ENCODE measurements at regions not wholly inside any gene's neighbourhood (a gene's known extent, or its start where the extent isn't known, plus 50 kb on each side); places are given as distances from the start of the nearest gene placed in this dataset.

- no peak for DNase-seq (ENCODE audit: low read depth)
- no peak overlapping the region for H3K4me3 ChIP-seq (ENCODE audit: low read depth, low read length)
- no peak for TF ChIP-seq CTCF (IDR thresholded peaks at IDR 0.05; ENCODE audit: insufficient read depth, low read length)
Observed at GRCh38 chr18:34050661-34051060, 174.1 kb downstream of the NOL4 start.

- TF ChIP-seq CTCF (IDR thresholded peaks at IDR 0.05; ENCODE audit: insufficient read depth, low read length), result no peak
- no peak overlapping the region for H3K4me3 ChIP-seq (ENCODE audit: low read depth, low read length)
- DNase-seq (ENCODE audit: low read depth), result no peak
Observed at GRCh38 chr18:34049511-34049910, 175.2 kb downstream of the NOL4 start.

- no peak overlapping the region for H3K4me3 ChIP-seq (ENCODE audit: low read depth, low read length)
- DNase-seq (ENCODE audit: low read depth), result no peak
- TF ChIP-seq CTCF (IDR thresholded peaks at IDR 0.05; ENCODE audit: insufficient read depth, low read length), result no peak
Observed at GRCh38 chr18:34048423-34048822, 176.3 kb downstream of the NOL4 start.

- no peak overlapping the region for H3K4me3 ChIP-seq (ENCODE audit: low read depth, low read length)
- DNase-seq (ENCODE audit: low read depth), result no peak
- TF ChIP-seq CTCF (IDR thresholded peaks at IDR 0.05; ENCODE audit: insufficient read depth, low read length), result no peak
Observed at GRCh38 chr18:34042423-34043146, 182.1 kb downstream of the NOL4 start.

- H3K4me3 ChIP-seq (ENCODE audit: low read depth, low read length), result no peak overlapping the region
- TF ChIP-seq CTCF (IDR thresholded peaks at IDR 0.05; ENCODE audit: insufficient read depth, low read length), result no peak
- no peak for DNase-seq (ENCODE audit: low read depth)
Observed at GRCh38 chr18:34039611-34040010, 185.1 kb downstream of the NOL4 start.

GRCh38 chr18:34039201-34039600, 185.5 kb downstream of the NOL4 start:
- DNase-seq (ENCODE audit: low read depth), result no peak
- H3K4me3 ChIP-seq (ENCODE audit: low read depth, low read length), result no peak overlapping the region
- TF ChIP-seq CTCF (IDR thresholded peaks at IDR 0.05; ENCODE audit: insufficient read depth, low read length), result no peak

GRCh38 chr18:34038086-34038485, 186.6 kb downstream of the NOL4 start:
- no peak overlapping the region for H3K4me3 ChIP-seq (ENCODE audit: low read depth, low read length)
- no peak for TF ChIP-seq CTCF (IDR thresholded peaks at IDR 0.05; ENCODE audit: insufficient read depth, low read length)
- DNase-seq (ENCODE audit: low read depth), result no peak
